Left forelimb (tissue), 1 donor: ENCODE measurements at regions not wholly inside any gene's neighbourhood (a gene's known extent, or its start where the extent isn't known, plus 50 kb on each side); places are given as distances from the start of the nearest gene placed in this dataset.

Experiments
- DNase-seq: peaks from one replicate; pipeline ENCODE4 v3.0.0-alpha.2; 2018; ENCODE audit warnings: low spot score

- DNase-seq, result no peak
Observed at GRCh38 chr1:112783059-112783458, 67.9 kb upstream of the PPM1J start.

GRCh38 chr1:112779665-112780526, 64.8 kb upstream of the PPM1J start:
- no peak for DNase-seq

GRCh38 chr1:112778137-112778536, 63.0 kb upstream of the PPM1J start:
- DNase-seq, result no peak

- DNase-seq, result no peak
Observed at GRCh38 chr1:112776688-112777087, 61.6 kb upstream of the PPM1J start.

- no peak for DNase-seq
Observed at GRCh38 chr1:112772781-112773180, 57.6 kb upstream of the PPM1J start.

GRCh38 chr1:112770724-112771123, 55.6 kb upstream of the PPM1J start:
- DNase-seq, result no peak

- DNase-seq, result no peak
Observed at GRCh38 chr1:112769611-112770010, 54.5 kb upstream of the PPM1J start.

GRCh38 chr1:112767646-112768045, 52.5 kb upstream of the PPM1J start:
- no peak for DNase-seq
